Mesenchymal stem cell (in vitro differentiated cells and primary cell): ENCODE measurements at regions not wholly inside any gene's neighbourhood (a gene's known extent, or its start where the extent isn't known, plus 50 kb on each side); places are given as distances from the start of the nearest gene placed in this dataset.

Experiments used
- DNase-seq: peaks from one replicate; pipeline ENCODE4 v3.0.0-alpha.2; 2013
- H2AFZ ChIP-seq: one replicate; pipeline ENCODE4 v1.6.1; 2013; ENCODE audit warnings: low read depth, mild to moderate bottlenecking, control low read depth, inconsistent platforms, low read length, moderate library complexity
- H2AK5ac ChIP-seq: 2 replicates; pipeline ENCODE4 v1.6.1; 2013; ENCODE audit warnings: low read length, moderate library complexity, mild to moderate bottlenecking, inconsistent platforms; ENCODE audit not compliant: severe bottlenecking
- H2BK120ac ChIP-seq: one replicate; pipeline ENCODE4 v1.6.1; 2013; ENCODE audit warnings: low read depth, mild to moderate bottlenecking, inconsistent platforms, low read length, moderate library complexity
- H2BK12ac ChIP-seq, 2 experiments: one replicate each; pipeline ENCODE4 v1.6.1; 2013; ENCODE audit warnings: inconsistent platforms in 2 of 2, low read length in 2 of 2, mild to moderate bottlenecking in 2 of 2, moderate library complexity in 2 of 2, control low read depth in 1 of 2
- H2BK15ac ChIP-seq: one replicate; pipeline ENCODE4 v1.6.1; 2013; ENCODE audit warnings: mild to moderate bottlenecking, low read depth, inconsistent platforms; ENCODE audit not compliant: poor library complexity, severe bottlenecking
- H2BK5ac ChIP-seq: 2 replicates; pipeline ENCODE4 v1.6.1; 2013; ENCODE audit warnings: low read depth, mild to moderate bottlenecking, low read length, control low read depth, inconsistent platforms; ENCODE audit not compliant: poor library complexity, severe bottlenecking
- H3K14ac ChIP-seq, 2 experiments: one replicate each; pipeline ENCODE4 v1.6.1; 2013; ENCODE audit warnings: inconsistent platforms in 2 of 2, low read length in 2 of 2, control low read depth in 1 of 2, mild to moderate bottlenecking in 1 of 2, moderate library complexity in 1 of 2
- H3K18ac ChIP-seq, 2 experiments: one replicate each; pipeline ENCODE4 v1.6.1; 2013; ENCODE audit warnings: inconsistent platforms in 2 of 2, low read length in 2 of 2, control low read depth in 1 of 2, low read depth in 1 of 2, mild to moderate bottlenecking in 1 of 2
- H3K23ac ChIP-seq, 2 experiments: one replicate each; pipeline ENCODE4 v1.6.1; 2013; ENCODE audit warnings: inconsistent platforms in 2 of 2, low read length in 2 of 2, mild to moderate bottlenecking in 2 of 2, moderate library complexity in 2 of 2, control low read depth in 1 of 2
- H3K27ac ChIP-seq: 2 replicates; pipeline ENCODE4 v1.5.1; 2013; ENCODE audit warnings: mild to moderate bottlenecking, moderate library complexity, low read length, control low read depth, inconsistent platforms; ENCODE audit not compliant: poor library complexity, severe bottlenecking
- H3K27me3 ChIP-seq, 2 experiments: 2 replicates each; pipeline versions ENCODE4 v1.6.1 to v1.7.0; 2013; ENCODE audit warnings: low read length in 2 of 2, mild to moderate bottlenecking in 2 of 2, moderate library complexity in 2 of 2, control low read depth in 1 of 2, inconsistent platforms in 1 of 2; ENCODE audit not compliant: control insufficient read depth in 1 of 2, insufficient read depth in 1 of 2
- H3K36me3 ChIP-seq, 2 experiments: 2 replicates each; pipeline versions ENCODE4 v1.6.1 to v1.7.0; 2013; ENCODE audit warnings: low read length in 2 of 2, control low read depth in 1 of 2, inconsistent platforms in 1 of 2, low read depth in 1 of 2, mild to moderate bottlenecking in 1 of 2; ENCODE audit not compliant: insufficient read depth in 2 of 2, control insufficient read depth in 1 of 2
- H3K4ac ChIP-seq, 2 experiments: one replicate each; pipeline ENCODE4 v1.6.1; 2013; ENCODE audit warnings: inconsistent platforms in 2 of 2, low read length in 2 of 2, mild to moderate bottlenecking in 2 of 2, moderate library complexity in 2 of 2, control low read depth in 1 of 2, low read depth in 1 of 2
- H3K4me1 ChIP-seq: 2 replicates; pipeline ENCODE4 v1.6.1; 2013; ENCODE audit warnings: low read depth, low read length, control low read depth; ENCODE audit not compliant: control insufficient read depth, insufficient read depth
- H3K4me2 ChIP-seq: 2 replicates; pipeline ENCODE4 v1.6.1; 2013; ENCODE audit warnings: low read length, mild to moderate bottlenecking, inconsistent platforms; ENCODE audit not compliant: poor library complexity, severe bottlenecking
- H3K4me3 ChIP-seq, 2 experiments: 2 replicates each; pipeline versions ENCODE4 v1.5.1 to v1.7.0; 2013; ENCODE audit warnings: low read length in 2 of 2, mild to moderate bottlenecking in 2 of 2, control low read depth in 1 of 2, low read depth in 1 of 2; ENCODE audit not compliant: insufficient read depth in 1 of 2
- H3K79me1 ChIP-seq: replicated peaks from 2 replicates; pipeline ENCODE4 v1.6.1; 2013; ENCODE audit warnings: mild to moderate bottlenecking, control low read depth, low read length, inconsistent platforms; ENCODE audit not compliant: poor library complexity, severe bottlenecking
- H3K9ac ChIP-seq: 2 replicates; pipeline ENCODE4 v1.7.0; 2013; ENCODE audit warnings: mild to moderate bottlenecking, low read length, moderate library complexity
- H3K9me3 ChIP-seq: 2 replicates; pipeline ENCODE4 v1.7.0; 2013; ENCODE audit warnings: mild to moderate bottlenecking, low read length; ENCODE audit not compliant: control insufficient read depth
- H4K8ac ChIP-seq: one replicate; pipeline ENCODE4 v1.6.1; 2013; ENCODE audit warnings: inconsistent platforms, mild to moderate bottlenecking, low read length, moderate library complexity
- H4K91ac ChIP-seq: one replicate; pipeline ENCODE4 v1.6.1; 2013; ENCODE audit warnings: mild to moderate bottlenecking, low read length, inconsistent platforms
- WGBS: methylation state at CpG from one replicate; pipeline ENCODE4 v1.1.7; 2013; ENCODE audit warnings: mixed read lengths; 5-methylcytosine and 5-hydroxymethylcytosine counted together

- H3K4me1 ChIP-seq: no peaks in the 10 kb centered on the region
- no peak overlapping the region for H3K18ac ChIP-seq
- H3K9ac ChIP-seq: no peak overlapping the region
- H3K27me3 ChIP-seq: peaks cover 15 to 56% of the 10 kb centered on the region in 2 experiments
- no peak overlapping the region for H2BK15ac ChIP-seq
- no peak overlapping the region for H3K14ac ChIP-seq
- no peaks in the 10 kb centered on the region for H3K36me3 ChIP-seq
- no peak overlapping the region for H3K4me3 ChIP-seq
- H2BK120ac ChIP-seq: no peak overlapping the region
- H3K23ac ChIP-seq: no peak overlapping the region
- peaks cover 5% of the 10 kb centered on the region for H3K9me3 ChIP-seq
- H2BK5ac ChIP-seq: no peak overlapping the region
- no peak overlapping the region for H4K91ac ChIP-seq
- no peak overlapping the region for H2AK5ac ChIP-seq
- no peak overlapping the region for H3K4ac ChIP-seq
- no peak overlapping the region for H2AFZ ChIP-seq
- H4K8ac ChIP-seq: no peak overlapping the region
- H3K27ac ChIP-seq: no peak overlapping the region
- WGBS: 40% methylated on average over 10 of the region's 11 CpGs
- DNase-seq: peak; percentile 66
- no peak overlapping the region for H3K4me2 ChIP-seq
- no peaks in the 10 kb centered on the region for H3K79me1 ChIP-seq
- H2BK12ac ChIP-seq: no peak overlapping the region
These were observed 271.9 kb downstream of the NSG2 start for GRCh38 chr5:174317256-174317894.

- no peak overlapping the region for H2BK12ac ChIP-seq
- no peak overlapping the region for H2BK120ac ChIP-seq
- H3K4ac ChIP-seq: no peak overlapping the region
- no peak overlapping the region for H3K18ac ChIP-seq
- no peak overlapping the region for H3K9ac ChIP-seq
- no peak overlapping the region for H4K91ac ChIP-seq
- peaks cover 5% of the 10 kb centered on the region for H3K9me3 ChIP-seq
- no peak overlapping the region for H2BK5ac ChIP-seq
- H3K4me1 ChIP-seq: no peaks in the 10 kb centered on the region
- no peak overlapping the region for H3K14ac ChIP-seq
- H3K4me2 ChIP-seq: no peak overlapping the region
- H3K27ac ChIP-seq: no peak overlapping the region
- no peak overlapping the region for H4K8ac ChIP-seq
- no peak overlapping the region for H3K23ac ChIP-seq
- no peaks in the 10 kb centered on the region for H3K79me1 ChIP-seq
- no peak overlapping the region for H2BK15ac ChIP-seq
- H3K27me3 ChIP-seq: peaks cover 8 to 51% of the 10 kb centered on the region in 2 experiments
- no peak overlapping the region for H3K4me3 ChIP-seq
- no peaks in the 10 kb centered on the region for H3K36me3 ChIP-seq
- H2AK5ac ChIP-seq: no peak overlapping the region
- DNase-seq: no peak
- no peak overlapping the region for H2AFZ ChIP-seq
These were observed 273.1 kb downstream of the NSG2 start for GRCh38 chr5:174318578-174318977.

GRCh38 chr5:174319551-174319950 is 274.0 kb downstream of the NSG2 start:
- no peak overlapping the region for H3K27ac ChIP-seq
- no peak overlapping the region for H4K91ac ChIP-seq
- no peak overlapping the region for H4K8ac ChIP-seq
- no peak overlapping the region for H3K4me2 ChIP-seq
- no peak overlapping the region for H3K23ac ChIP-seq
- 82% methylated on average over 9 of the region's 9 CpGs for WGBS
- H2BK15ac ChIP-seq: no peak overlapping the region
- peaks cover 5% of the 10 kb centered on the region for H3K9me3 ChIP-seq
- no peaks in the 10 kb centered on the region for H3K79me1 ChIP-seq
- H3K36me3 ChIP-seq: no peaks in the 10 kb centered on the region
- H2BK5ac ChIP-seq: no peak overlapping the region
- H3K18ac ChIP-seq: no peak overlapping the region
- no peak for DNase-seq
- no peak overlapping the region for H3K14ac ChIP-seq
- H3K4me1 ChIP-seq: peaks cover 4% of the 10 kb centered on the region
- H2BK120ac ChIP-seq: no peak overlapping the region
- no peak overlapping the region for H3K4ac ChIP-seq
- H3K27me3 ChIP-seq: peaks cover 0 to 49% of the 10 kb centered on the region in 2 experiments
- H2BK12ac ChIP-seq: no peak overlapping the region
- no peak overlapping the region for H2AK5ac ChIP-seq
- no peak overlapping the region for H3K4me3 ChIP-seq
- no peak overlapping the region for H2AFZ ChIP-seq
- H3K9ac ChIP-seq: no peak overlapping the region

GRCh38 chr5:174320051-174320450 is 274.5 kb downstream of the NSG2 start:
- Histone ChIP-seq H3K4me2 (no peak overlapping the region), H4K91ac (no peak overlapping the region), H3K9me3 (peaks cover 5% of the 10 kb centered on the region), H3K4me1 (peaks cover 4% of the 10 kb centered on the region), H3K18ac (no peak overlapping the region), H3K27ac (no peak overlapping the region), H3K36me3 (no peaks in the 10 kb centered on the region), H3K4ac (no peak overlapping the region), H2BK120ac (no peak overlapping the region), H3K4me3 (no peak overlapping the region), H2BK5ac (no peak overlapping the region), H3K27me3 (peaks cover 0 to 44% of the 10 kb centered on the region in 2 experiments), H4K8ac (no peak overlapping the region), H3K23ac (no peak overlapping the region), H2BK12ac (no peak overlapping the region), H3K79me1 (no peaks in the 10 kb centered on the region), H2BK15ac (no peak overlapping the region), H3K9ac (no peak overlapping the region), H3K14ac (no peak overlapping the region), H2AFZ (no peak overlapping the region), H2AK5ac (no peak overlapping the region)
- 60% methylated on average over 6 of the region's 6 CpGs for WGBS
- no peak for DNase-seq
